GM18870 (cell line): ENCODE measurements at regions not wholly inside any gene's neighbourhood (a gene's known extent, or its start where the extent isn't known, plus 50 kb on each side); places are given as distances from the start of the nearest gene placed in this dataset.

Experiments
- ATAC-seq: cut with Tn5 transposase; IDR thresholded peaks from one replicate; pipeline ENCODE4 v1.9.1; 2021; ENCODE audit warnings: moderate library complexity; ENCODE audit not compliant: unreplicated experiment

- no peak for ATAC-seq
Measured at GRCh38 chr22:48547971-48548370, 1279.7 kb downstream of the BRD1 start.

DNA sequence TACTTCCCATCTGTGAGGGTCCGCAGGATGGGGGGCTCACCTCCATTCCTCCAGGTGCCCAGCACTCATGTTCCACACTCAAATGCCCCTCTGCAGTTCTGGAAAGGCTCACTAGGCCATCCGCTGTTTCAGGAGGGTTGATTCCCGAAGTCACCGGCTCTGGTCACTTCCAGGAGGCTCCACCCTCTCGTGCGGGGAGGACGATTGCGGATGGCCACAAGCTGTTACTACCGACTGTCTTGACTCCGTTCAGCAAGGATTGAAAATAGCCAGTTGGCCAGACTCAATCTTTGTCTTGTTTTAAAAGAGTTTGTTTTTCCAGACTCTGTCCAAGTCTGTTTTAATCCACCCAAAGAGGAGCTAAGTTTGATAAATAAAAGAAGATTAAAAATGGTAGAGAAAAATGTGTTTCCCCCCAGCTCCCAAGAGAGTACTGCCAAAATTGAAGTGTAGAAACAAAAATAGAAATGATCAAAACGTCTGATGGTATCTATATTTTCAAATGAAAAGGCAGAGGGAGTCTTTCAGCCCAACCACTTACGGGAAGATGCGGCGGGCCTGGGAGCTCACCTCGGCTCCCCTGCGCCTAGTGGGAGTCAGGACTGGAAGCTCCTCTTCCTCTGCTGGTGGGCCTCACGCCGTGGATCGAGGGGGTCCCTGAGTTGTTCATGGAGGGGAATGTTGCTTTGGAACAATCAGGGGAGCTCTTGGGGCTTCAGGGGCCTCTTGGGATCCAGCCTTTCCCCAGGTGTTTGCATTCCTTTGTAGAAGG, 1280.8 kb downstream of the BRD1 start:
- no peak for ATAC-seq

DNA sequence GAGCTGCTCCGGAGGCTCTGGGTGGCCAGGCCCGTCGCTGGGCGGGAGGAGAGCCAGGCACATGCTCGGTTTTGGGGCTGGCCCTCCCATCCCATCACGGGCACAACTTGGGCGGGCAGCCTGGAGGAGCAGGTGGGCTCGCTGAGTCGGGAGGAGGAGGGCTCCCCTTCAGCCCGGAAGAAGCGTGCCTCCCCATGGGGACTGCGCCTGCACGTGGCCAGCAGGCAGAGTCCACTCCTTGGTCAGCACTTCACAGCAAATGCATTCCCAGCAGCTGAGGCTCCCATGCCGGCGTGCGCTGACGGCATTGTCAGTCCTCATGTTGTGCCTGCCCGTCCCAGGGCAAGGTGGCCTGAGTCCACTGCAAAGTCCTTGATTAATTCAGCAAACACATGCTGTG, 1281.7 kb downstream of the BRD1 start:
- ATAC-seq, result no peak

DNA sequence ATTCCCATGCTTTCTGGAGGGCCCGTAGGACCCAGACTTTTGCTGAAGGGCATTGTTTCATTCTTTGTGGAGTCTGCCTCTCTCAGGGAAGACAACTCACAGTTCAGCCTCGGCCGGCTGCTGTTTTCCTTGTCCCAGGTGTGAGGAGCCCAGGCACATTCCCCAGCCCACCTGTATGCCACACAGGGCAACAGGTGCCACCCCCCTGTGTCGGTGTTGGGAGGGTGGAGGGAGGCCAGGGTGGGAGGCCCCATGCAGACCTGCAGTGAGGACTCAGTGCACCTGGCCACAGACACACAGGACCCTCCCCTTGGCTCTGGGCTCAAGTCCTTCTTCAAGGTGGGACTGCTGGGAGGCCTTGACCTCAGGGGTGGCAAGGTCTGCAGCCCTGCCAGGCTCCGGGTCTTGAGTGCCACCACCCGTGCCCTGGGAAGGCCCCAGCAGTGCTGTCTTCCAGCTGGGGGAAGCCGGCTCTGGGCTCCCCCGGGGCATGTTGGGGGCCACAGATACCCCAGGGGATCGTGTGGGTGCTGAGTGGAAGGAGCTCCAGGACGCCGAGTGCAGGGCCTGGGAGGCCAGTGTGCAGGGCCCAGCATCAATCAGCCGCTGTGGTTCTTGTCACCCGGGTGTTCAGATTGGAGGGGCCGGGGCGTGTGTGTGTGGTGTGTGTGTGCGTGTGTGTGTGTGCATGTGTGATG, 1286.1 kb downstream of the BRD1 start:
- no peak for ATAC-seq

DNA sequence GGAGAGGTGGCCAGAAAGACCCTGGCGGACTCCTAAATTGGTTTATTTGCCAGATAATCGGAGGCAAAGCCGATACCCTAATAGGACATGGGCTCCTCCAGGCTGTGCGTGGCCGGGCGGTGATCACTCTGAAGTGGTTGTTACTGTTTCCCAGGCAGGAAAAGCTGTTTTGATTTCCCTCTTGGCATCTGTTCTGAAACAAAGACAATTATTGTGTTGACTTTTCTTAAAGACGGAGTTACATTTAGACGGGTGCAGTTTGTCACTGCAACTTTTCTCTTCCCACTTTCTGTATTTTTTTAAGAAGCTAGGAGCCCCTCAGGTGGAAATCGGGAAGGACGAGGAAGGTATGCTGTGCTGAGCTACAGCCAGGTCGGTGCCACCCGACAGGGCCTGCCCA, 1288.4 kb downstream of the BRD1 start:
- ATAC-seq, result no peak

DNA sequence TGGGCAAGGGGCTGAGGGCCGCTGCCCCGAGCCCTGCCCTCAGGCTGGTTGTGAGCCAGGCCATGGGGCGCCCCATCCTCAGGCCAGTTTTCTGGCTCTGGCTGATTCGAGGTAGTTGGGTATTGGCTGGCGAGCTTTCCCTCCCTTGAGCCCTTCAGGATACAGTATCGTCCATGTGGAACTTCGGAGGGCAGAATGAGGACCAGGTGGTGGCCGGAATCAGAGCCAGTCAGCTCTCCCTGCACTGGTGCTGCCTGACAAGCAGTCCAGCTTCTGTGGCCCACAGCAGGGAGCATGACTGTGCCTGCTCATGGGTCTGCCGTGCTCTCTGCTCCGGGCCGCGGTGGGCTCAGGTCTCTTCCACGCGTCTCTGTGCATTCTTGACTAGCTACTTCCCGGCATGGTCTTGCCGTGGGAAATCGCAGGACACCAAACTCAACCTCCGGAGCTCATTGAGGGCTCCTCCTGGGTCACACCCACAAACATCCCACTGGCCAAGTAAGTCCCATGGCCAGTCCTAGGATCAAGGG, 1289.3 kb downstream of the BRD1 start:
- no peak for ATAC-seq

DNA sequence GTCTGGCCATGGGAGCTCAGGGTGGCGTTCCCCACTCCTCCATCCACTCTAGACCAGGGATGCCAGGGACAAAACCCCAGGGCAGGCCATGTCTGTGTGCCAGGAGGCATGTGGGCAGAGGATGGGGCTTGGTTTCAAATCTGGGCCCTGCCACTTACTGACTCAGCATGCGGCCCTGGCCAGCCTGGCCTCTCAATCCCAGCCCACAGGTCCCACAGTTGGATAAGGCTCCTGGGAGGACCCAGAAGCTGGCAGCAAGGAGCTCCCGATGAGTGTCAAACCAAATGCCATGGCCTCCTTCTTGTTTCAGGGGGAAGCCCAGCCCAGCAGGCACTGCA, 1290.4 kb downstream of the BRD1 start:
- ATAC-seq, result no peak

- no peak for ATAC-seq
Measured at GRCh38 chr22:48536541-48537342, 1290.9 kb downstream of the BRD1 start.

DNA sequence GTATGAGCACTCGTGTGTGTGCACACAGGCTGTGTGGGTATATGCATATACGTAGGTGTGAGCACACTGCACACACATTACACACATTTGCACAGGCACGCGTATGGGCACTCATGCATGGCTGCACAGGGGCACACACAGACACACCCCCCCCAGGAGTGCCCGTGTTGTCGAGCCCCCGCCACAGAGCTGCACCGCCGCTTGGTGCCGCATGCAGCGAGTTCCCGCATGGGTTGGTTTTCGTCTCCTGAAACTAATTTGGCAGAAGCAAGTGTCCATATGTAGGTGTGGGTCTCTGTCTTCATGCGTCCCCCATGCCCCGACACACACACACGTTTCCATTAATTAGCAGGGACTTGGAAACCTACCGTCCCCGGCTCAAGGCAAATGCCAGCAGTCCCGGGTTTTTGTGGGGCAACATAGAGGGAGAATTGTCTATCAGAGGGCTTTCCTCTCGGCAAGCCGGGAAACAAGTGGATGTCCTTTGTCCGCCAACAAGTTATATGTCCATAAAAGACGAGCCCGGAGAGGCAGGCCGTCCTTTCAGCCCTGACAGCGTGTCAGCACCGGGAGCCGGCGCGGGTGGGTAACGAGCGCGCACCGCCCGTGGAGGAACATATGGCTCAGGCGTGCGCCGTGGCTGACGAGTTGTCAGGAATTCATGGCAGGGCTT, 1291.7 kb downstream of the BRD1 start:
- ATAC-seq, result no peak

GRCh38 chr22:48534395-48534958, 1293.2 kb downstream of the BRD1 start:
- no peak for ATAC-seq

DNA sequence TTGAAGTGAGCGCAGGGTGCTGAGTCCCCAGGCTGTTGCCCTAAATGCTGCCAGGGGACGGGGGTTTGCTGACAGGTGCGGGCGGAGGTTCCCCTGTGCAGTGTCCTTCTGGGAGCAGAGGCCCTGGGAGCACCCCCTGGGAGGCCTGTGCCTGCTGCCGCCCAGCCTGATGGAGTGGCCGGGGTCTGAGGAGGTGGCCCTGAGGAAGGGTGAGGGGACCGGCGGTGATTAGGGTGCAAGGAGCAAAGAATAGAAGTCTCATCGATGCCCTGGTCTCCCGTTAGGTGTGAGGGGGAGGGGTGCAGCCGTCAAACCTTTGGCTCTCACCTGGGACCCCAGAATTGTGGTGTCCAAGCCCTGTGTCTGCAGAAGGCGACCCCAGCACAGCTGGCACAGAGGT, 1294.7 kb downstream of the BRD1 start:
- no peak for ATAC-seq

- ATAC-seq, result no peak
Measured at GRCh38 chr22:48531761-48532435, 1295.8 kb downstream of the BRD1 start.

- no peak for ATAC-seq
Measured at GRCh38 chr22:48531108-48531507, 1296.6 kb downstream of the BRD1 start.

GRCh38 chr22:48530666-48531065, 1297.0 kb downstream of the BRD1 start:
- ATAC-seq, result no peak

- ATAC-seq, result no peak
Measured at GRCh38 chr22:48528221-48528915, 1299.3 kb downstream of the BRD1 start.

DNA sequence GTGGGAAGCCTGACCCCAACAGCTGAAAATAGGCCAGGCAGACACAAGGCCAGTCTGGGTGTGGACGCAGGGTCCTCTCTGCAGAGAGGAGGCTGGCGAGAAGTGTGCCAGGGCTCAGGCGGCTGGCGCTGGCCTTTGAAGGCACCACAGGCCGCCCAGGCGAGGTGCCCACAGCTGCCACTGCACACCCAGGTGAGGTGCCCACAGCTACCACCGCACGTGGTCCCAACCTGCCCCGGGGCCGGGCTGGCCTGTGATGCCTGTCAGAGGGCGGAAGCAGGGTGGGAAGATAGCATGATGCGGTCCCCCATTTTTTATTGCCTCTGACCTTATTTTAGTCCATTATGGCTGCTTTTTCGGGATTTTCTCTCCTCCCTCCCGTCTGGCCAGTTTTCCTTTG, 1303.9 kb downstream of the BRD1 start:
- no peak for ATAC-seq

GRCh38 chr22:48523091-48523490, 1304.6 kb downstream of the BRD1 start:
- no peak for ATAC-seq

- no peak for ATAC-seq
Measured at GRCh38 chr22:48522271-48522670, 1305.4 kb downstream of the BRD1 start.

GRCh38 chr22:48520884-48521588, 1306.6 kb downstream of the BRD1 start:
- no peak for ATAC-seq
